Lower leg skin (tissue), 4 donors: ENCODE measurements at regions not wholly inside any gene's neighbourhood (a gene's known extent, or its start where the extent isn't known, plus 50 kb on each side); places are given as distances from the start of the nearest gene placed in this dataset.

Experiments used
- DNase-seq, 2 donors: peaks; one replicate each; pipeline ENCODE4 v3.0.0-alpha.2; 2019; ENCODE audit warnings: low spot score in 2 of 2
- H3K4me3 ChIP-seq: fragments of 200-600 bp; sonication (generic); 2 replicates; pipeline ENCODE4 v1.5.1; 2017; ENCODE audit warnings: mild to moderate bottlenecking, low read depth; ENCODE audit not compliant: poor library complexity, severe bottlenecking
- POLR2A ChIP-seq, 2 donors: fragments of 450-650 bp; IDR thresholded peaks; one replicate each; pipeline ENCODE4 v1.6.1; 2016 to 2017; ENCODE audit warnings: antibody characterized with exemption in 2 of 2, mild to moderate bottlenecking in 1 of 2, moderate library complexity in 1 of 2
- WGBS, 2 donors: methylation state at CpG; one replicate each; pipeline ENCODE4 v1.1.5; 2018; 5-methylcytosine and 5-hydroxymethylcytosine counted together
- intact Hi-C: fragments of 100-400 bp; cut with DNase I; formaldehyde crosslinking; loops from one replicate; pipeline ENCODE4 v1.15.0; 2023; ENCODE audit warnings: low total_unique reads
- TF ChIP-seq, protein P1 (sequence below), 3 donors: fragments of 450-650 bp; IDR thresholded peaks; one replicate each; pipeline ENCODE4 v1.5.1; 2016; ENCODE audit warnings: antibody characterized with exemption in 3 of 3, mild to moderate bottlenecking in 3 of 3, moderate library complexity in 2 of 3

DNA sequence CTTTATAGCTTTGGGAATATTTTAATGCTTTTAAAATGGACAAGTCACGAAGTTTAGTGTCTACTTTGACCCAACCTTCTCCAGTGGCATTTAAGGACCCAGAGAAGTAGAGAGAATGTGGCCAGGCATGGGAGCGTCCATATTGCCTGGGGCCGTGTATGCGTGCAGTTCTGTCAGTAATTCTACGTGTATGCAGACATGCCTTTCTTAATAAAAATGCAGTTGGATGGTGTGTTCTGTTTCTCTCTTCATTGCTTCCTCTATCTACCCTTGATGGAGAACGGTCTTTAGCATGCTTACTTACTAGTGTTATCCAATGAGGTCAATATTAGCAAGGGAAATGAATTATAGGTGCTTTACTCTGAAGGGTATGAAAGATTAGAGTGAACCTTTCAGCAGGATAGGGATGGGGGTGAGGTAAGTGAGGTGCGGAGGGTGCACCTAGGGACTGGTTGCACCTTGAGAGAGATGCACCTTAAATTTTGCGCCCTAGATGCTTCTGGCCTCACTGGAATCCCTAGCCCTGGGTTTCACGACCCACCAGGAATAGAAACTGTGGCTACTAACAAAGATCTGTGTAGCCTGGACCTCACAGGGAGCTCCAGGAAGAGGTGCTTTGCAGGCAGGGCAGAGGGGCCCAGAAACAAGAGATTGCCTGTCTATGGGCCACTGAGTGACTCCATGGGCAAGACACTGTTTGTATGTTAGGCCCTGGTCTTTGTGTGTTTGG is 194.3 kb downstream of the MYCN start:
- DNase-seq = no peak
- intact Hi-C loops = no loop called here
- TF ChIP-seq, protein P1, sequence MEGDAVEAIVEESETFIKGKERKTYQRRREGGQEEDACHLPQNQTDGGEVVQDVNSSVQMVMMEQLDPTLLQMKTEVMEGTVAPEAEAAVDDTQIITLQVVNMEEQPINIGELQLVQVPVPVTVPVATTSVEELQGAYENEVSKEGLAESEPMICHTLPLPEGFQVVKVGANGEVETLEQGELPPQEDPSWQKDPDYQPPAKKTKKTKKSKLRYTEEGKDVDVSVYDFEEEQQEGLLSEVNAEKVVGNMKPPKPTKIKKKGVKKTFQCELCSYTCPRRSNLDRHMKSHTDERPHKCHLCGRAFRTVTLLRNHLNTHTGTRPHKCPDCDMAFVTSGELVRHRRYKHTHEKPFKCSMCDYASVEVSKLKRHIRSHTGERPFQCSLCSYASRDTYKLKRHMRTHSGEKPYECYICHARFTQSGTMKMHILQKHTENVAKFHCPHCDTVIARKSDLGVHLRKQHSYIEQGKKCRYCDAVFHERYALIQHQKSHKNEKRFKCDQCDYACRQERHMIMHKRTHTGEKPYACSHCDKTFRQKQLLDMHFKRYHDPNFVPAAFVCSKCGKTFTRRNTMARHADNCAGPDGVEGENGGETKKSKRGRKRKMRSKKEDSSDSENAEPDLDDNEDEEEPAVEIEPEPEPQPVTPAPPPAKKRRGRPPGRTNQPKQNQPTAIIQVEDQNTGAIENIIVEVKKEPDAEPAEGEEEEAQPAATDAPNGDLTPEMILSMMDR (IDR thresholded peaks at IDR 0.05) = no peak
- TF ChIP-seq POLR2A (IDR thresholded peaks at IDR 0.05) = no peak
- 85 to 89% methylated on average over 9 of the region's 9 CpGs for WGBS, 2 donors
- H3K4me3 ChIP-seq = no peak overlapping the region

- 76 to 81% methylated on average over 8 of the region's 8 CpGs for WGBS, 2 donors
- intact Hi-C loops = no loop called here
- no peak for TF ChIP-seq POLR2A (IDR thresholded peaks at IDR 0.05)
- TF ChIP-seq, protein P1 (IDR thresholded peaks at IDR 0.05) = no peak
- H3K4me3 ChIP-seq = no peak overlapping the region
- DNase-seq = peak in 1 of 2 donors; percentile 12
Observed at GRCh38 chr2:16130906-16131400, 190.6 kb downstream of the MYCN start.

- no peak overlapping the region for H3K4me3 ChIP-seq
- DNase-seq = peak in 1 of 2 donors; percentile 20
- intact Hi-C loops = no loop called here
- 82 to 84% methylated on average over 5 of the region's 5 CpGs for WGBS, 2 donors
- TF ChIP-seq, protein P1 (IDR thresholded peaks at IDR 0.05) = no peak
- no peak for TF ChIP-seq POLR2A (IDR thresholded peaks at IDR 0.05)
Observed at GRCh38 chr2:16130541-16130880, 190.2 kb downstream of the MYCN start.

- 91% methylated on average over 8 of the region's 8 CpGs for WGBS, 2 donors
- no peak for DNase-seq
- no peak overlapping the region for H3K4me3 ChIP-seq
- no peak for TF ChIP-seq POLR2A (IDR thresholded peaks at IDR 0.05)
- TF ChIP-seq, protein P1 (IDR thresholded peaks at IDR 0.05) = no peak
- intact Hi-C loops = no loop called here
Observed at GRCh38 chr2:16129716-16130540, 189.6 kb downstream of the MYCN start.

GRCh38 chr2:16128746-16129610 is 188.6 kb downstream of the MYCN start:
- DNase-seq = peak in 1 of 2 donors; percentile 61
- intact Hi-C loops = no loop called here
- no peak for TF ChIP-seq POLR2A (IDR thresholded peaks at IDR 0.05)
- TF ChIP-seq, protein P1 (IDR thresholded peaks at IDR 0.05) = no peak
- H3K4me3 ChIP-seq = no peak overlapping the region
- 89 to 91% methylated on average over 13 of the region's 13 CpGs for WGBS, 2 donors
